ENCODE measurements at regions not wholly inside any gene's neighbourhood (a gene's known extent, or its start where the extent isn't known, plus 50 kb on each side); places are given as distances from the start of the nearest gene placed in this dataset.

GRCh38 chr10:83994325-83994724 is 145.0 kb upstream of the GHITM start:
- TF ChIP-seq CTCF (IDR thresholded peaks at IDR 0.05) (no peak), POLR2A (IDR thresholded peaks at IDR 0.05) (no peak)

Measured in heart left ventricle (tissue), 13 donors.